HG02798 (cell line): ENCODE measurements at regions not wholly inside any gene's neighbourhood (a gene's known extent, or its start where the extent isn't known, plus 50 kb on each side); places are given as distances from the start of the nearest gene placed in this dataset.
"Not testable (repeated sequence)": the region's sequence is repeated elsewhere in the genome, so short reads cannot be mapped to it uniquely, and the experiment has no call there.

Experiments used
- ATAC-seq: cut with Tn5 transposase; IDR thresholded peaks from one replicate; pipeline ENCODE4 v1.9.1; 2021; ENCODE audit warnings: mild to moderate bottlenecking; ENCODE audit not compliant: unreplicated experiment, poor library complexity

DNA sequence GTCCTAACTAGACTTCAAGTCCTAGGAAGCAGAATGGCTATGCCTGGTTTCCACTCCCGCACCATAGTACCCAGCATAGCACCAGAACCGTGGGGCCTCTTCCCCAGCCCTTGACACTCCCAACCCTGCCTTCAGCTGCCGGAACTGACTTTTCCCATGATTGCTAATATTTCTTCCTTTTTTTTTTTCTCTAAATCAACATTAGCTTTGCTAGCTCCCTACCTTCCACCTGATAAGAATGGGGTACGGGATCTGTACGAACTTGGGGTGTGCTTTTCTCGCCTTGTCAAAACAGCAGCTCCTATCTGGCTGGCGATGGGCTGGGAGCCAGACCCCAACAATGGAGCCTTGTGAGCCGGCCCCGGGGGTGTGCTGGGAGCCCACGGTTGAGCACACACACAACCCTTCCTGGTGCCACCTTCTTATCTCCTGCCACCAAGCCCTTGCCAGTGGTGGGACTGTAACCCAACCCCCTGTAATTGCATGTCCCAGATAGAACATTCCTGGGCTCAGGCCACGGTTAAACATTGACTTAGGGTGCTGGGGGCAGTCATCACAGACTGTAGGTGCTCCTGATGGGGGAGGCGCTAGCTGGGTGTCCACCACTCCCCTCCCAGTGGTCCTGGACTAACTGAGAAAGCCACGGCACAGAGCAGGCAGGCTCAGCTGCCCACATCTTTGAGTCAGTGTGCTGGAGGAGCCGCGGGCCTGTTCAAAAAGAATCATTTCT is 213.0 kb upstream of the HAAO start:
- ATAC-seq = no peak

DNA sequence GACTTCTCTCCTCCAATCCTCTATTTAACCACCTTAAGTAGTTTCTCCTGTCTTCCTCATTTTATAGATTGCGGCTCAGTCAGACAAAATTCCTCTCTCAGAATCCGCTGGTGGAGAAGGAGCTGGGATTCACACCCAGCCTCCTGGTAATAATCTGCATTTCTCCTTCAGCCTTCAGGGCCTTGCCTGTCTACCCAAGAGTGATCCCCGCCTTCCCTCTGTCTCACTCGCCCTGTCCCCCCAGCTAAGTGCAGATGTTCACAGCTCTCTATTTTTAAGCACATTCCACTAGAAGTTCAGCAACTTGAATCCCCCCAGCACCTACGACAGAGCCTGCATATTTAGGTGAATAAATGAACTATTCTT is 212.5 kb upstream of the HAAO start:
- ATAC-seq = no peak

DNA sequence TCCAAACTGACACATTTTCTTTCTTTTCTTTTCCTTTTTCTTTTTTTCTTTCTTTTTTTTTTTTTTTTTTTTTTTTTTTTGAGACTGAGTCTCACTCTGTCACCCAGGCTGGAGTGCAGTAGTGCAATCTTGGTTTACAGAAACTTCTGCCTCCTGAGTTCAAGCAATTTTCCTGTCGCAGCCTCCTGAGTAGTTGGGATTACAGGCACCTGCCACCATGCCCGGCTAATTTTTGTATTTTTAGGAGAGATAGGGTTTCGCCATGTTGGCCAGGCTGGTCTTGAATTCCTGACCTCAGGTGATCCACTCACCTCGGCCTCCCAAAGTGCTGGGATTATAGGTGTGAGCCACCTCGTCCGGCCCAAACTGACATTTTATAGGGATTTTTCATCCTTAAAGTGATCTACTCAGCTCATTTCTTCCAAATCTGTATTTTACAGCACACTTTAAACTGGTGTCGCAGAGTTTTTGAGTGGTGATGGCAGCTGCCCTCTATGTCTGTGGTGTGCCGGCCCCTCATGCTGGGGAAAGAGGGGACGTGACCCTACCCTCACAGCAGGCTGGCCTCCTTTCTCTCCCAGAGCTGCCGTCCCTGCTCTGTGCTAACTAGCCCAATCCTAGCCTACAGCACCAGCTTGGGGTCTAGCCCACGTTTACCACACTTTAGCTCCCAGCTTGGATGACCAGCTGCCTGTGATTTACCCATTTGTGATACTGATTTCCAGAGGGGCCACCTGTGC is 211.9 kb upstream of the HAAO start:
- not testable (repeated sequence) for ATAC-seq

DNA sequence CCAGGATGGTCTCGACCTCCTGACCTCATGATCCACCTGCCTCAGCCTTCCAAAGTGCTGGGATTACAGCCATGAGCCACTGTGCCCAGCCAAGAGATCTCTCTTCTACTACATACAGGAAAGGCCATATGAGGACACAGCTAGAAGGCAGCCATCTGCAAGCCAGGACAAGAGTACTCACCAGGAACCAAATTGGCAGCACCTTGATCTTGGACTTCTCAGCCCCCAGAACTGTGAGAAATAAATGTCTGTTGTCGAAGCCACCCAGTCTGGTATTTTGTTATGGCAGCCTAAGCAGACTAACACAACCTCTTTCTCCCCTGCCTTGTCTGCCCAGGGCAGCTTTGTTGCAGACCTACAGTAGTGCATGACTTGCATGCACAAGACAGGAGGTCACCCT is 211.3 kb upstream of the HAAO start:
- ATAC-seq = no peak

DNA sequence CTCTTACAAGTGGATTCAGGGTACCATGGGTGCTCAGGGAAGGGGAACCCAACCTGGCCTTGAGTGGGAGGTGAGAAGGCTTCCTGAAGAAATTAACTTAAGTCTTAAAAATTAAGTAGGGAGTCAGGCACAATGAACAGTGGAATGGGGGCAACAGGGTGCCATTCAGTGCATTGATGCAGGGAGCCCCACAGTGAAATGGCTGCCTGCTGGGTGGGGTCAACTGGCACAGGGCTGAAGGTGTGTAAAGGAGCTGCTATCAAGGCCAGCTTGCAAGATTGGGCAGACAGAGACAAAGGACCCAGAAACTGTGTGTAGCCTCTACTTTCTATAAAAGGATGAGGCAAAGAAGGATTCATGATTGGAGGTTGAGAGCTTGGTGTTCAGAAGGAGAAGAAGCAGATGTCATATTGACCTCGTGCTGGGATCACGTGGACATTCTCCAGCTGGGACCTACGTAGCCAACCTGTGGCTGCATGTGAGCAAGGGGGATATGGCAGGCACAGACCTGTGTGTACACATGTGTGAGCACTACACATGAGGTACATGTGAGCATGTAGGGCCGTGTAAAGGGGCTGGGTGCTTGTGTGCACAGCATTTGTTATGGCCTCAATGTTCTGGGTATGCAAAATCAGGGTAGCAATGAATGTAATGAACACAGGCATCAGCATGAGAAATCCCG is 209.5 kb upstream of the HAAO start:
- ATAC-seq = no peak

DNA sequence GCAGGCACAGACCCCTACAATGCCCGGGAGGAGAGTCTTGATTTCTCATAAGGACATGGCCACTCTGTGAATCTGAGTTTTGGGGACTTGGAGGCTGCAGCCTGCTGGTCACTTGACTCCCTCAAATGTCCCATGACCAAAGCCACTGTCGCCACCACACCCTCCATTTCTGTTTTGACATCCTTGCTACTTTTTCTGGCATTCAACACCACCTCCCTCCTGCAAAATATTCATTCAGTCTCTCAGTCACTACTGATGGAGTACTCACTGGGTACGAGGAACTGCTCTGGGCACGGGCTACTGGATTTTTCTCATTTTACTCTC is 208.6 kb upstream of the HAAO start:
- ATAC-seq = no peak

DNA sequence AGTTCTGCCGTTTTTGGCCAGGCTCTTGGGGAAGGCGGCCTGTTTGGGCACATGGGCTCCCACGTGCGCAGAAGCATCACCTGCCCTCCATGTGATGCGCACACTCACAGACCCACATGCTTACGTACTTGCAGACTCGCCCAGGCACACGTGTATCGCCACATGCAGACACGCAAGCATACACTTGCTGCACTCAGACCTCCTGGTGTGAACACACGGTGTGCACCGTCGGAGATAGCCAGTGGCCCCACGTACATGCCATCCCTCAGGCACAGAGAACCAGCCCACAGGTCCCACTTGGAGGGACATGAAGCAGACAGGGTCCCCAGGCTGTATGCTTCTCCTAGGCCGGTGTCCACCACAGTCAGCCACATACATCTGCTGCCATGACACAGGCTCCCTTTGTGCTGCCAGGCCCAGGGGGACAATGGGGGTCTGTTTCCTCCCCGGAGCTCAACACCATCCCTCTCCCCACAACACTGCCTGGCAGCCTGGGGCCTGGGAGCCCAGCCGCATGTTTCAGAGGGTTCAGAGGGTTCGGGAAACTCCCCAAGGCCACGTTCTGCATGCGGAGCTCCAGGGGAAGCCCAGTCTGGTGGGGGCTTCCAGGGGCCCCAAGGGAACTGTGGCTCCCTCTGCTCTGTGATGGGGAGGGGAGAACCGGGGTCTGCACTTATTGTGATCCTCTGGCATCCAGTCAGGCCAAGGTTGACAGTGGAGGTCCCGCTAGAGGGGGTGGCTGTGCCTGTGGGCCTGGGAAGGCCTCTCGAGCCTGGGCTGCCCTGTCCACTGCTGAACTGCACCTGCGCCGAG is 208.1 kb upstream of the HAAO start:
- ATAC-seq = no peak

DNA sequence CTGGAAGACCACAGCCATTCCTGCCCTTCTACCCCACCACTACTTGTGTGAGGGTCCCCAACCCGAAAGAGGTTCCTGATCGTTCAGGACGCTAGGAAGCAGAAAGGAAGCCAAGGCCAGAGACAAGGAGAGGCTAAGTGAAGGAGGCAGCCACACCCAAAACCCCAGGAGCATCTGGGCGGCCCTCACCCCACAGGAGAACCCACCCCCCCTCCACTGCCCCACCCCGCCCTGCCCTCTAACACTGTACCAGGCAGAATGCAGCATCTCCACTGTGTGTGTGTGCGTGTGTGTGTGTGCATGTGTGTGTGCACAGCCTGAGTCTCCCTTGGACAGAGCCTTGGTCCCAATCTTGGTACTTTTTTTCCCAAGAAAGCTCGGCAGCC is 207.5 kb upstream of the HAAO start:
- ATAC-seq = no peak

DNA sequence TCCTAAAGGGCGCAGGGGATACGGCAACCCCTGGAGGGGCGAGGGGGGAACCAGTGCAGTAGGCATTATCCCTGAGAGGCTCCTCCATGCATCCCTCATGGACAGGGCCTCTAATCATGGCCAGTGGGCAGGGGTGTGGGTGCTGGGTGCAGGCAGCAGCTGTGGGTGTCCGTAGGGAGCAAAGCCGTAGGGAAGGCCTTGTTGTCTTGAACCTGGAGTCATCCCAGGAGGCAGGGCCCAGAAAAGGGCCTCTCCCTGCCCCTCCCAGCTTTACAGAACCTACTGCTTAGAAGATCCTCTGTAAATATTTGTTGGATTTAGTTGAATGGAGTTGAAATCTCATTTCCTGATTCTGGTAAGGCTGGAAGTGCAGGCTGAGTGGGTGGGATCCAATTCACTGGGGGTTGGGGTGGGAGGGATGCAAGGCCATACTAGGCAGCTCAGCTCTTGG is 207.0 kb upstream of the HAAO start:
- no peak for ATAC-seq

DNA sequence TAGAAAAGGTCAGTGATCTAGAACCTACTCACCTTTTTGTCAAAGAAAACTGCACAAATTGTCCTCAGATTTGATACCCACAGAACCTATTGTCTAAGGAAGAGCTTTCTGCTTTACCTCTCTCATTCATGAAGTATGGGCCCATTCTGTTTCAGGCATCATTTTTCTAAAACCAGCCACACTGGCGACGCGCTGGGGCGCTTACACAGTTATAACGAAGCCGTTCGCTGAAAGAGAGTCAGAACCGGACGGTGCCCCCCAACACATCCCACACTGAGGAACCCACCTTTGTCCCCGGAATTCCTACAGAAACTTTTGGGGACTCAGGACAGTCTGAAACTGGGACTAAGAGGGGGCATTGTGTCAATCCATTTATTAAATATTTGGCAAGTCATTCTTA is 206.3 kb upstream of the HAAO start:
- no peak for ATAC-seq

DNA sequence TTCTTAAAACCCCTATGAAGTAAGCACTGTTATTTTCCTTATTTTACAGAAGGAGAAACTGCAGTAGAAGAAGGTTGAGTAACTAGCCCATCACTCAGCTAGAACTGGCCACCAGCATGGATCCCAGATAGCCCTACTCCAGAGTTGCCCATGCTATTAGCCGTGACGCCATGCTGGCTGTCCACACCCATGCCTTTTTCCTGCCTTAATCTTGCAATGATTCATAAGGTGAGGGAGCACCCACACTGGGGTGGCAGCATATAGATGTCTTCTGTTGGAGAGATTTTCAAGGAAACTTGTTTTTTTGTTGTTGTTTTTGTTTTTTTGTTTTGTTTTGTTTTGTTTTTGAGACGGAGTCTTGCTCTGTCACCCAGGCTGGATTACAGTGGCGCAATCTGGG is 204.1 kb upstream of the HAAO start:
- ATAC-seq = no peak

DNA sequence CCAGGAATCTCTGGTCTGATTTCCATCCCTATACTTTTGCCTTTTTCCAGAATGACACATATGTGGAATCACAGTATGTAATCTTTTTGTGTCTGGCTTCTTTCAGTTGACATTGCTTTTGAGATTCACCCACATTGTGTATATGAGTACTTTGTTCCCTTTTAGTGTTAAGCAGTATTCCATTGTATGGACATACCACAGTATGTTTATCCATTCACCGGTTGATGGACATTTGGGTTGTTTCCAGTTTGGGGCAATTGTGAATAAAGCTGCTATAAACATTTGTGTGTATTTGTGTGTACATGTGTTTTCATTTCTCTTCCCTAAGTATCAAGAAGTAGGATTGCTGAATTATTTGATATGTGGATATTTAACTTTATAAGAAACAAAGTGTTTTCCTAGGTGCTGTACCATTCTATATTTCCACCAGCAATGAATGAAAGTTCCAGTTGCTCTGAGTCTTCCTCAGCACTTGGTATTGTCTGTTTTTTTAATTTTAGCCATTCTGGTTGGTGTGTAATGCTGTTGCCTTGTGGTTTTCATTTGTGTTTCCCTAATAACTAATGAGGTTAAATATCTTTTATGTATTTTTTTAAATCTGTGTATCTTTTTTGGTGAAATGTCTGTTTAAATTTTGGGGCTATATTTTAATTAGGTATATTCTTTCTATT is 203.5 kb upstream of the HAAO start:
- no peak for ATAC-seq

DNA sequence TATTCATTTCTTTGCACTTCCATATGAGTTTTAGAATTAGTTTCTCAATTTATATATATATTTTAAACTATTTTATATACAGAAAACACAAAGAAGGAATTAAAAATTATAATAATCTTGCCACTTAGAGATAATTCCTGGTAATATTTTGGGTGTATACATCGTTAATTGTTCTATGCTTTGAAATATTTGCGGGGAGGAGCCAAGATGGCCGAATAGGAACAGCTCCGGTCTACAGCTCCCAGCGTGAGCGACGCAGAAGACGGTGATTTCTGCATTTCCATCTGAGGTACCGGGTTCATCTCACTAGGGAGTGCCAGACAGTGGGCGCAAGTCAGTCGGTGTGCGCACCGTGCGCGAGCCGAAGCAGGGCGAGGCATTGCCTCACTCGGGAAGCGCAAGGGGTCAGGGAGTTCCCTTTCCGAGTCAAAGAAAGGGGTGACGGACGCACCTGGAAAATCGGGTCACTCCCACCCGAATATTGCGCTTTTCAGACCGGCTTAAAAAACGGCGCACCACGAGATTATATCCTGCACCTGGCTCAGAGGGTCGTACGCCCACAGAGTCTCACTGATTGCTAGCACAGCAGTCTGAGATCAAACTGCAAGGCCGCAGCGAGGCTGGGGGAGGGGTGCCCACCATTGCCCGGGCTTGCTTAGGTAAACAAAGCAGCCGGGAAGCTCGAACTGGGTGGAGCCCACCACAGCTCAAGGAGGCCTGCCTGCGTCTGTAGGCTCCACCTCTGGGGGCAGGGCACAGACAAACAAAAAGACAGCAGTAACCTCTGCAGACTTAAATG is 197.1 kb upstream of the HAAO start:
- not testable (repeated sequence) for ATAC-seq

DNA sequence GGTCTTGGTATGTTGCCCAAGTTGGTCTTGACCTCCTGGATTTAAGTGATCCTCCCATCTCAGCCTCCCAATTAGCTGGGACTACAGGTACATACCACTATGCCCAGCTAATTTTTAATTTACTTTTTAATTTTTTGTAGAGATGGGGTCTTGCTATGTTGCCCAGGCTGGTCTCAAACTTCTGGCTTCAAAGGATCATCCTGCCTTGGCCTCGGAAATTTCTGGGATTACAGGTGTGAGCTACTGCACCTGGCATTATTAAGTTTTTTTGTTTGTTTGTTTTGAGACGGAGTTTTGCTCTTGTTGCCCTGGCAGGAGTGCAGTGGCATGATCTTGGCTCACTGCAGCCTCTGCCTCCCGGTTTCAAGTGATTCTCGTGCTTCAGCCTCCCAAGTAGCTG is 195.7 kb upstream of the HAAO start:
- ATAC-seq = not testable (repeated sequence)

DNA sequence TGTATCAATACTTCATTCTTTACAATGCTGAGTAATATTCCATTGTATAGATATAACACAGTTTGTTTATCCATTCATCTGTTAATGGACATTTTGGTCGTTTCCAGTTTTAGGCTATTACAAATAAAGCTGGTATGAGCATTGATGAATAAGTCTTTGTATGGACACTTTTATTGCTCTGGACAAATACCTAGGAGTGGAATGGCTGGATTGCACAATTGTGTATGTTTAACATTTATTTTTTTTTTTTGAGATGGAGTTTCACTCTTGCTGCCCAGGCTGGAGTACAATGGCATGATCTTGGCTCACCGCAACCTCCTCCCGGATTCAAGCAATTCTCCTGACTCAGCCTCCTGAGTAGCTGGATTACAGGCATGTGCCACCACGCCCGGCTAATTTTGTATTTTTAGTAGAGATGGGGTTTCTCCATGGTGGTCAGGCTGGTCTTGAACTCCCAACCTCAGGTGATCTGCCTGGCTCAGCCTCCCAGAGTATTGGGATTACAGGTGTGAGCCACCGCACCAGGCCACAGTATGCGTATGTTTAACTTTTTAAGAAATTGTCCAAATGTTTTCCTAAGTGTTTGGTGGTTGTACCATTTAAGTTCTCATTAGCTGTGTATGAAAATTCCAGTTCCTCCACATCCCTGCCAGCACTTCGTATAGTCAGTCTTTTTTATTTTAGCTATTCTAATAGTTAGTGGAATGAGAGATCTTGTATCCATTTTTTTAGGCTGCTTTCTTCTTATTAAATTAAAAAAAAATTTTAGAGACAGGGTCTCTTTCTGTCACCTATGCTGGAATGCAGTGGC is 194.9 kb upstream of the HAAO start:
- no peak for ATAC-seq

DNA sequence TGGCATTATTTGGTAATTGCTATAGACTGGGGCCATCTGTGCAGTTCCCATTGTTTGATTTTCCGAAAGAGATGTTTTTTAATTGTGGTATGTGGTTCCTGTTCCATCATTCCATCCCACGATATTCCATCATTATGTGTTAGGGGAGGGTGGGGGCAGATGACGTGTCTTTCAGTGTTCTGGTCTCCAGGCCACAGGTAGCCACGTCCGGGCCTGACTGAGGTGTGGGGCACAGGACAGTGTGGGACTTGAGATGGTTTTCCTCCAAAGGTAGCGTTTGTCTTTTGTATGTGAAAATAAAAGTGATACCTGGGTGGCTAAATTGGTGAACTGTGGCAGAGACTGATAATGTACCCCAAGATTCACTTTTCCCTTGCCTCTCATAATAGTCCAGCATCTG is 192.2 kb upstream of the HAAO start:
- ATAC-seq = no peak

DNA sequence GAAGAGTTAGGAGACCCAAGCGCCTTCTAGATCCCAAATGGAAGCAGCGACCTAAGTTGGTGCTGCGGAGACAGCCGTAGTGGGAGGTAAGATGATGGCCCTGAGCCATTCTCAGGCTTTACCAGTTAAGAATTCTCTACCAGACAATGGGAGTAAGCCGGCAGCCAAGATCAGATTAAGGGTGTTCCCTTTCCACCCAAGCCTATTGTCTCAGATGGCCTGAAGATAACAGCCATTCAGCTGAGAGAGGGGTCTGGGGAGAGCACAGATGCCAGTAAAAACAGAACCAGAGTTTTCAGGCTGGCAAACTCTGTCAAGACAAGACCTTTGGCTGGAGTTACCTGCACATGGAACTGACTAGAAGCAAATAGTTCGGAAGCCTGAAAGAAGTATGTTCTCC is 191.7 kb upstream of the HAAO start:
- no peak for ATAC-seq

DNA sequence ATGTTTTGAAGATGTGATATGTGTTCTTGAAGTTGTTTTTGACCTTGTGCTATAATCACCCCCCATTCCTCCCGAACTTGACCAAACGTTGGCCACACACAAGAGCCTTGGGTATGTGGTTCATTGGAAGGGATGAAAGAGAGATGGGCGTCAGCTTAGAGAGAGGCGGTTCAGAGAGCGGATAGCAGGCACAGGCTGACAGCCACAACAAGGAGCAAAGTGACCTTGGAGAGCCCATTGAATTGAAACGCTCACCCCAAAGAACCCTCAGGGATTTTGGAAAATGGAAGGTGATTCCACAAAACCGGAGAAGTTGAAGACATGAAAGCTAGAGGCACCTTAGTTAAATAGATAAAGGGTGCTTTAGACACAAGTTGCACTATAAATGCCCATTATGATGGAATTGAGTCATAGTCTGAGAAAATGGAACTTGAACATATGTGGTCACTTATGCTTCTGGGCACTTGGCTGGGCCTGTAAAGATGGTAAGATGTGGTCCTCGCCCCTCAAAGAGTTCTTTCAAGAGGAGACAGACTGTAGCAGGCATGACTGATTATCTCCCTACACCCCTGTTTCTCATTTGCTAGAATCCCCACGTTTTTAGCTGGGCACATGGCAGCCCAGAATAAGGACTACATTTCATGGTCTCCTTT is 188.5 kb upstream of the HAAO start:
- ATAC-seq = no peak
